Breast epithelium (tissue), 3 donors: ENCODE measurements at regions not wholly inside any gene's neighbourhood (a gene's known extent, or its start where the extent isn't known, plus 50 kb on each side); places are given as distances from the start of the nearest gene placed in this dataset.

Experiments used
- POLR2AphosphoS5 ChIP-seq, 3 donors: sonication (generic); formaldehyde crosslinking; IDR thresholded peaks; one replicate each; pipeline ENCODE4 v1.6.1; 2017; ENCODE audit warnings: antibody characterized with exemption in 3 of 3
- TF ChIP-seq, protein P1 (sequence below), 3 donors: fragments of 450-650 bp; IDR thresholded peaks; one replicate each; pipeline ENCODE4 v1.5.1; 2016 to 2017; ENCODE audit warnings: antibody characterized with exemption in 3 of 3, mild to moderate bottlenecking in 3 of 3, moderate library complexity in 3 of 3

DNA sequence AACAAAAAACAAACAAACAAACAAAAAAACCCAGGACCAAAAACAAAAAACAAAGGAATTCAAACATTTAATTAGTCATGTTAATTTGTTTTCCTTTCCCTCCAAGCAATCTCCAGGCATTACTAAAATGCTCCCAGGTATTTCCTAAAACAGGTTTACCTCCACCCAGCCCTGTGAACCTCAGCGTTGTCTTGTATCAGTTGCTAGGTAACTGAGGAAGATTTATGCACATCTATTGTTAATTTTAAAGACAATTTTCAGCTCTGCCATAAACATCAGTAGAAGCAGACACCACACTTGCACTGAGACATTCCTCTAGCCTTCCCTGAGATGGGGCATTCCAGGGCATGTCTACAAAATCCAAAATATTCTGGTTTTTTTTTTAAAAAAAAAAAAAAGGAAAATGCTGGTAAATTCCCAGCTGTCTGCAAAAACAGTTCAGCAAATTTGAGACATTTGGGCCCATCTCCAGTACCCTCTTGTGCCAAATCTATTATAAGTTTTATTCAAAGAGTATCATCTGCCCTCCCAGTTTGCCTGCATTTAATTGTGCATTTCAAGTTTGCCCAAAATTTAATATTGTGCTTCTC is 227.6 kb downstream of the ADAMTS9 start:
- TF ChIP-seq POLR2AphosphoS5 (IDR thresholded peaks at IDR 0.05): no peak
- TF ChIP-seq, protein P1, sequence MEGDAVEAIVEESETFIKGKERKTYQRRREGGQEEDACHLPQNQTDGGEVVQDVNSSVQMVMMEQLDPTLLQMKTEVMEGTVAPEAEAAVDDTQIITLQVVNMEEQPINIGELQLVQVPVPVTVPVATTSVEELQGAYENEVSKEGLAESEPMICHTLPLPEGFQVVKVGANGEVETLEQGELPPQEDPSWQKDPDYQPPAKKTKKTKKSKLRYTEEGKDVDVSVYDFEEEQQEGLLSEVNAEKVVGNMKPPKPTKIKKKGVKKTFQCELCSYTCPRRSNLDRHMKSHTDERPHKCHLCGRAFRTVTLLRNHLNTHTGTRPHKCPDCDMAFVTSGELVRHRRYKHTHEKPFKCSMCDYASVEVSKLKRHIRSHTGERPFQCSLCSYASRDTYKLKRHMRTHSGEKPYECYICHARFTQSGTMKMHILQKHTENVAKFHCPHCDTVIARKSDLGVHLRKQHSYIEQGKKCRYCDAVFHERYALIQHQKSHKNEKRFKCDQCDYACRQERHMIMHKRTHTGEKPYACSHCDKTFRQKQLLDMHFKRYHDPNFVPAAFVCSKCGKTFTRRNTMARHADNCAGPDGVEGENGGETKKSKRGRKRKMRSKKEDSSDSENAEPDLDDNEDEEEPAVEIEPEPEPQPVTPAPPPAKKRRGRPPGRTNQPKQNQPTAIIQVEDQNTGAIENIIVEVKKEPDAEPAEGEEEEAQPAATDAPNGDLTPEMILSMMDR (IDR thresholded peaks at IDR 0.05): no peak
